ENCODE measurements at regions not wholly inside any gene's neighbourhood (a gene's known extent, or its start where the extent isn't known, plus 50 kb on each side); places are given as distances from the start of the nearest gene placed in this dataset.
"Not testable (repeated sequence)": the region's sequence is repeated elsewhere in the genome, so short reads cannot be mapped to it uniquely, and the experiment has no call there.

DNA sequence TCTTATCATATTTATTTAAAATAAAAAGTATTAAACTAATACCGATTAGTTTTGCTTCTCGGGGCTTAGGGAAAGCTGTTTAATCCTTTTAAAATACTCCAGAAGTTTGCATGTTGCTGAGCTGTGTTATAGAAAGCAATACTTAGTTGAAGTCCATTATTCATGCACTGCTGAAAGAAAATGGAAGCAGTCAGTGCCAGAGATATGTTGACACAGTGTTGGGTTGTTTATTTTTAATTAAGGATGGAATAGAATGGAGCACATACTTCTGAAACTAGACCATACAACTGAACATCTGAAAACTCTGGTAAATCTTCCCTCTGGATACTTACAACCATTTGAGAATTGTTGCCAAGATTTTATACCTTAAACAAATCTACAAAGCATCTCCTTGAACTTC is 282.7 kb upstream of the CCDC179 start:
- no peak for DNase-seq (ENCODE audit: low spot score)

DNA sequence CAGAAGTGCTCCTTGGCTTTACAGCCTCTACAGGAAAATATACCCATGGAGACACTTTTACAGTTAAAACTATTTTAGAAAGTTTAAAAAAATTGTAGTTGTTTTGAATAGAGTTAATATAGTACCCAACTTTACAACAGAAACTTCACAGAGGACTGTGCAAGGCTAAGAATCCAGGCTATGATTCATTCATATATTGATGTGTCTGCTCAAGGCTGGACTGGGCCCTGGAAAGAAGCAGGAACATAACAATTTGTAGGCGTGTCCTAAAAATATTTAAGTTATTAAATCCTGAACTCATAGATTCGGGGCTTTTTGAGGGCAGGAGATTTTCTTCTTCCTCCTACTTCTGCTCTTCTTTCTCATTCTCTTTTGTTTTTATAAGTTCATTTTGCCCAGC is 291.5 kb upstream of the CCDC179 start:
- no peak for DNase-seq (ENCODE audit: low spot score)

DNA sequence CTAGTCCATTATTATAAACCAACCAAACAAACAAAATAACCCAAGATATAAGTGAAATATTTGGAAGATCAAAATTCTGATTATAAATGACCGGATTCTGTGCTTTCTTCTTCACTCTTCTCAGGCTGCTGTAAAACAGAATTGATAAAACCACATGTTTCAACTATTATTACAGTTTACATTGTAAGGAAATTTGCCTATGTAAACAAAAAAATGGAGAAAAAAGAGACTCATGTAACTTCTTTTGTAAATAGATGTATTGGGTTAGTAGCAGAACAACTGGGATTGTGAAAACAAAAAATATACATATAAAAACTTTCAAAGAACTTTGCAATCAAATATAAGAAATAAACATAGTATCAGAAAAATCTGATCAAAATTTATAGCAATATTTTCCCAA is 295.2 kb upstream of the CCDC179 start:
- no peak for DNase-seq (ENCODE audit: low spot score)

DNA sequence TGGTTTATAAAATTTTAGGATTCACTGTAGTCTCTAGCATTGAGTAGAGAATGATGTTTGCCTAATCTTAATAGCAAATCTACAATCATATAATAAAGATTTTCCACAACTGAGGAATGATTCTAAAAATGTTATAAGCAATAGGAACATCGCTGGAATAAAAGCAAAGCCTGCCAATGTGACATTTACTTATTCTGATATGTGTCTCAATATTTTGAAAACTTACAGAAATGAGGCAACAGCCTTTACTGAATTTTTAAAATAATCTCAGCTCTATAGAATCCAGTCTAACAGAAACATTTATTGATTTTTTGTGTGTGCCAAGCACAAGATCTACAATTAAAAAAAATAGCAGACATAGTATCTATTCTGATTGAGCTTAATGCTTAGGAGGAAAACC is 303.7 kb upstream of the CCDC179 start:
- no peak for DNase-seq (ENCODE audit: low spot score)

DNA sequence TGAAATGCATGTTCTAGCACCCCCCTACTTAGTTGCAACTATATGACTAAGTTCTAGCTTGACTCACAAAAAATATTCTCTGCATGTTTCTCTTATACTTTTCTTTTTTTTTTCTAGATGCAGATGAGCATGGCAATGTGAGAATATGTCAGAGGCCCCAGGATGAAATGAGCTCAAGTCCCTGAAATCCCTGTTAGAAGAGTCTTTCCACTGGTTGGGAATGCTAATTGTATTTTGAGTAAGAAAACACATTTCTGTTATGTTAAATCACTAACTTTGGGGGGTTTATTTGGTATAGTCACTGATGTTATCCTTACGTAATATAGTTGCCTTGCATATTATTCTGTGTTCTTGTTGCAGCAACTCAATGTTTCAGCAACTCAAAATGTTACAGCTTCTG is 306.1 kb upstream of the CCDC179 start:
- no peak for DNase-seq (ENCODE audit: low spot score)

DNA sequence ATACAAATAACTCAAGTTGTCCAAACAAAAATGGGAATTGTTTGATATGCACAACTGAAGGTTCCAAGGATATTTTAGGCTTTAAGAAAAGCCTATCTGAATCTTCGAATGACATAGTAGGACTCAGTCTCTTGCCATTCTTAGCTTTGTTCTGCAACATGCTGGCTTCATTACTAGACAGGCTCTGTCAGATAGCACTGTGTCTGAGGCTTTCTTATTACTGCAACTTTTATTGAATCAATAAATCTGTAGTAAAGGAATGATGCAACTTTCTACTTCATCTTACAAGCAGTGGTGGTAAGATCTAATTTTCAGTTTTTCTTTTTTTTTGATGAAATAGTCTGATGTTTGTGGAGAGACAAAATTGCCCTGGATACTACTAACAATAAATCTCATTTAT is 319.3 kb upstream of the CCDC179 start:
- DNase-seq (ENCODE audit: low spot score): no peak

DNA sequence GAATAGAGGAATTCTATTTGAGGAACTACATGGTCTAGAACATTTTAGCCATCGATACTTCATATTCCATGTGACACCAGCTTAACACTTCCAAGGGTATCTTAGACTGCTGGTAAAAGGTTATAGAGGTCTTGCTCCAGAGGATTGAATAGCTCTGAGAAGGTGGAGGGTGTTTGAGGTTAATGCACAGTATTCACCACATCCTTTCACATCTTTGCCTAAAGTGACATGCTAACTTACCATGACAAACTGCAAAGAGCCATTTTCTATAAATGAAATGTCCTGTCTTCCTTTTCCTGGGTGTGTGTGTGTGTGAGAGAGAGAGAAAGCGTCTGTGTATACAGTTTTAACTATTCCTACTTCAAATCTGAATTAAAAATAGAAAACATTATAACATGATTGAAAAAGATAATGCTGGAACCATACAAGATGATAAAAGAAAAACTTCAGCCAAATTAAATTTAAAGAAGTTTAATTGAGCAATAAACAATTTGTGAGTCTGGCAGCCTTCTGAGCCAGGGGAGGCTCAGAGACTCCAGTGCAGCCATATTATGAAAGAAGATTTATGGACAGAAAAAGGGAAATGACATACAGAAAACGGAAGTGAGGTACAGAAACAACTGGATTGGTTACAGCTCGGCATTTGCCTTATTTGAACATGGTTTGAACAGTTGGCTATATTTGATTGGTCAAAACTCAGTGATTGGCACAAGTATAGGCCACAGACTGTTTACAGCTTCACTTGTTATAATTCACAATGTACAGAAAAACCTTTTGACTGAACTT is 320.9 kb upstream of the CCDC179 start:
- no peak for DNase-seq (ENCODE audit: low spot score)

DNA sequence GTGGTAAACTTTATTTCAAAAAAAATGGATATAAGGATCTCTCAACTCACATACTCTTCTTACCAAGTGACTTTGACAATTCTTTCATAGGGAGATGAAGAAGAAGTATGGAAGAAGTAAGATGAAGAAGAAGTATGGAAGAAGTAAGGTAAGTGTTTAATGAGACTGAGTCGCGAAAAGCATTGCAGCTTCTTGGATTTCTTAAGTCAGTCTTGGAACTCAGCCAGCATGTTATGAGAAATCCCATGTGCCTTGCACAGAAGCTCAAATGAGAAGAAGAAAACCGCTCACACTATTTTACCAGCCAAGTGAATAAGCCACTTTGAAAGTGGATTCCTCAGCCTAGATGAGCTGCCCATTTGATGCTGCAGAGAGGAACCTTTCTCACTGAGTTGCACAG is 332.0 kb upstream of the CCDC179 start:
- no peak for DNase-seq (ENCODE audit: low spot score)

DNA sequence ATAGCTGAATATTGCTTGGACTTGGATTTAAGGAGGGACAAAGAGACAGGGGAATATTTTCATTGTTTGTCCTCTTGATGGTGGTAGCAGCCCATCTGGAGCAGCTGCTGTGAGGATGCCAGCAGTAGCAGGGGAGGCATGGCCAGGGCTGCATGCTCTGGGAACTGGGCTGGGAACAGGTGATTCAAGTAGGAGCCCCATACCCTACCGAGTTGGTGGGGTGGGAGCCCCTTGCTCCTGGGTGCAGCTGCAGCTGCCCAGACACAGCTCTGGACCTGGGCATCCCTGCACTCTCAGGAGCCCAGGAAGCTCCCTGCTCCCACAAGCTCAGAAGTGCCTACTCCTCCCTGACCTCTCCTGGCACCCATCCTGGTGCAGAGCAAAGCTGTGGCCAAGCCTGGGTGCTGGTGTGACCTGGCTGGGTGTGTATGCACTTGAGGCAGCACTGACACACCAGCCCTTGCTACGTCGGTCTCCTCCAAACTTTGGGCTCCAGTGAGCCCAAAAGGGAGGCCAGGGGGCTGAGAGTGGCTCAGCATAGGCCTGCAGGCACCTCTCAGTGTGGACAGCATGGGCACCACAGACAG is 341.8 kb upstream of the CCDC179 start:
- DNase-seq (ENCODE audit: low spot score): no peak

DNA sequence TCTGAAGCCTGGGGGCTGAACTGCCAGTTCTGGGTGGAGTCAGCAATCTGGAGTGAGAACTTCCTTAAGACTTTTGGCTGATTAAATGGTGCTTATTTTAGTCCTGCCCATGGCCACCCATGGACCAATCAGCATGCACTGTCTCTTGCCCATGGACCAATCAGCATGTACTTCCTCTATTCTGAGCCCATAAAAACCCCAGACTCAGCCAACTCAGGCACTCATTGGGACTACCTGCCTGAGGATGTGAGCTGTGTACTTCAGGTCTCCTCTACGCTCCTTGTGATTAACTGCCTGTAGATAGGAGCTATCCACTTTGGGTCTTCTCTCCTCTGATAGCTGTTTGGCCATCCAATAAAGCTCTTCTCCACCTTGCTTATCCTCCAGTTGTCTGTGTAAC is 342.3 kb upstream of the CCDC179 start:
- no peak for DNase-seq (ENCODE audit: low spot score)

DNA sequence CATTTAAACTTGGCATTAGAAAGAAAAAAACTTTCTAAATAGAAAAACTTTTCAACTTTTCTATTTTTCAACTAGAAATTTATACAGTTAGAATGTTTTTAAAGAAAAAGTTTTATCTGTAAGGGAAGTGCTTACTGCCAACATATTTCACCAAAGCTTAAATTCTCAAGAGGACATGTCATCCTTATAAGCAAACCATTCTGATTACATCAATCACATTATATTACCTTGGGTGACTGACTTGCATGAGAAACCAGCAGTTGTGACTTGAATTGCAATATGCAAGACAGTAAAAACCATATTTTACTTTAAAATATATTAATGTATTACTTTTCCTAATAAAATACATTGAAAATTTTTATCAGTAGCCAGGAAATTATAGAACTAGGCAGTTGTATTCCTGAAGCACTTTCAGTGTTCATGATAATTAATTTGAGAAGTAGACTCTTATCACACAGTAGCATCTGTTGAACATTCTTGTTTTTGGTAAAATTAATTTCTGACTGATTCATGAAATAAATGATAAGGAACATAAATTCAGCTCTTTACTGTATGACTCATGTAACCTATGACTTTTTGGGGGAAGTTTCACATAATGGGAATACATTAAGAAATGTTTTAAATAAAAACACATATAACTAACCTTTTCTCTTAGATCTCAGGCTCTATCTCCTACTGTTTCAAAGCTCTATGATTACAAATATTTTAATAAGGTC is 345.0 kb upstream of the CCDC179 start:
- DNase-seq (ENCODE audit: low spot score): no peak

DNA sequence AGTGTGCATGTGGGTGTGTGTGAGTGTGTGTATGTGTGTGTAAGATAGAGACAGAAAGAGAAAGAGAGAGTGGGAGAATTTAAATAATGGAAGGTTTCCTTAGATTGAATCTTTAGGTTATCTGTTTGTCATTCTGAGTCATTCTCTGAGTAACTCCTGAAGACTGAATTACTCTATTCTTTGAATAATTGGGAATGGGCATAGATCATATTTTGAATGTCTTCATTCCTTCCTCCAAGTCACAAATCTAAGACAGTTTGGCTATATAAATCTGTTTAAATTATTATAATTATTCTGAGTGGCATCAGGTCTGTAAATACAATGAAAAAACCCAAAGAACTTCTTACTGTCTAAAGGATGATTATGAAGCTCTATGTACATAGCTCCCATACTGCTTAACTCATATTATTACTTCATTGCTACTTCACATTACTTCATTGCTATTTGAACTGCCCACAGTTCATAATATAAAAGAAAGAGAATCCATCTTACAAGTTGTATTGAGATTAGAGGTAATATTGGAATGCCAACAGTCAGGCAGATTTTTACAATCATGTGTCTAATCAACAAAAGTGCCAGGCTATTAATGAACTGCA is 346.6 kb upstream of the CCDC179 start:
- DNase-seq (ENCODE audit: low spot score): no peak

DNA sequence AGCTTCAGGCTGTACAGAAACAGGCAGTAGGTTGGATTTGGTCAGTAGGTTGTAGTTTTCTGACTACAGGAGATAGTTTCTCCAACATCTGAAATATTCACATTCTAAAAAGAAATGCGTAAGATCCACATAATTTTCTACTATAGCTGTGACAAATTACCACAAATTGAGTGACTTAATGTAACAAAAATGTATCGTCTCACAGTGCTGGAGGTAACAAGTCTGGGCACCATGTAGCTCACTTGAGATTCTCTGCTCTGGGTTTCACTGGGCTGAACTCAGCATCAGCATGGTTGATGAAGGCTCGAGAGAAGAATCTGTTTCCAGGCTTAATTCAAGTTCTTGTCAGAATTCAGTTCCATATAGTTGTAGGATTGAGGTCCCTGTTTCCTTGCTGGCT is 350.9 kb upstream of the CCDC179 start:
- DNase-seq (ENCODE audit: low spot score): no peak

DNA sequence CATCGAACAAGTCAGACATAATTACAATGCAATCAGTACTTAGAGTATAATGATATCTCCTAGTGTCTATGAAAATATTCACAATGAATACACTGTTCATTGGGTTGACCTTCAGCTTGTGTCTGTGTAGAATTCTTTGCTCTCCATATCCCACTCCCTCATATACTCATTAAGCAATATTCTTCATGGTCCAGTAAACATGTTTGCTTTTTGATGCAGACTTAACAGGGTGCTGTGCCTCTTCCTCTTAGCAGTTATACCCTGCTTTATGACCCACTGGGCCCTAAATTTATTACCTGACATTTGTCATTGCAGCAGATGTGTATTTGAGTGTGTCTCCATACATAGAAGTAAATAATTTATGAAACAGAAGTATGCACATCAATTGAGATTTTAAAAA is 352.5 kb upstream of the CCDC179 start:
- DNase-seq (ENCODE audit: low spot score): no peak

DNA sequence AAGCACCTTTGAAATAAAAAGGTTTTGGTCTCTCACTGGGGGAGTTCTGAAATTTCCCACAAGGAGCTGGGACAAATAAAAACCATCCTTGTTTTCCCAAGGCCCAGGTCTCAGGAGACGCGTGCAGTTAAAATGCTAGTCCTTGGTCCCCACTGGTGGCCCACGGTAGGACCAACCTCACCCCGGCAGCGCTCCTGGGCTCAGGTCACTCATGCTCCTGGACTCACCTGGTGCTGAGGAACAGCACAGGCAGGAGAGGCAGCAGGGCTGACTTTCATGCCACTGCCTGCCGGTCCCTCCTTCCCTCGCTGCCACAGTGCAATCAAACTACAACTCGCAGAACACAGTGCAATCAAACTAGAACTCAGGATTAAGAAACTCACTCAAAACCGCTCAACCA is 356.8 kb upstream of the CCDC179 start:
- no peak for DNase-seq (ENCODE audit: low spot score)

DNA sequence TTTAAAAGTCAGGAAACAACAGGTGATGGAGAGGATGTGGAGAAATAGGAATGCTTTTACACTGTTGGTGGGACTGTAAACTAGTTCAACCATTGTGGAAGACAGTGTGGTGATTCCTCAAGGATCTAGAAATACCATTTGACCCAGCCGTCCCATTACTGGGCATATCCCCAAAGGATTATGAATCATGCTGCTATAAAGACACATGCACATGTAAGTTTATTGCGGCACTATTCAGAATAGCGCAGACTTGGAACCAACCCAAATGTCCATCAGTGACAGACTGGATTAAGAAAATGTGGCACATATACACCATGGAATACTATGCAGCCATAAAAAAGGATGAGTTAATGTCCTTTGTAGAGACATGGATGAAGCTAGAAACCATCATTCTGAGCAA is 359.8 kb upstream of the CCDC179 start:
- not testable (repeated sequence) for DNase-seq (ENCODE audit: low spot score)

DNA sequence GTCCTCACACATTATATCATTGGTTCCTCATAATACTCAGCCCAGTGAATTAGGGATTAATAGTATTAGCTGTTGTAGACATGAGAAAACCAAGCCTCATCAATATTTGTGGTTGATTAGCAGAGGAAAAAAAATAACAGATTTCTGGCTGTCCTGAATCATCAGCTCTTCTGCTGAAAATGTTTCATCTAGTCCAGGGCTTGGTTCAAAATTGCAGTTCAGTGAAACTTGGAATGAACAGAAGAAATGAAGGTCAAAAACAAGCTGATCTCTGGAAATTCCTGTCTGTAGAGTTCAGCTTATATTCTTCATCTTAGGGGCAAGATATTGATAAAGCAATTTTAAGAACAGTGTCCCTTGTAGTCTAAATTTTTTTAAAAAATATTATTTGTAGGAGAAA is 361.1 kb upstream of the CCDC179 start:
- no peak for DNase-seq (ENCODE audit: low spot score)

DNA sequence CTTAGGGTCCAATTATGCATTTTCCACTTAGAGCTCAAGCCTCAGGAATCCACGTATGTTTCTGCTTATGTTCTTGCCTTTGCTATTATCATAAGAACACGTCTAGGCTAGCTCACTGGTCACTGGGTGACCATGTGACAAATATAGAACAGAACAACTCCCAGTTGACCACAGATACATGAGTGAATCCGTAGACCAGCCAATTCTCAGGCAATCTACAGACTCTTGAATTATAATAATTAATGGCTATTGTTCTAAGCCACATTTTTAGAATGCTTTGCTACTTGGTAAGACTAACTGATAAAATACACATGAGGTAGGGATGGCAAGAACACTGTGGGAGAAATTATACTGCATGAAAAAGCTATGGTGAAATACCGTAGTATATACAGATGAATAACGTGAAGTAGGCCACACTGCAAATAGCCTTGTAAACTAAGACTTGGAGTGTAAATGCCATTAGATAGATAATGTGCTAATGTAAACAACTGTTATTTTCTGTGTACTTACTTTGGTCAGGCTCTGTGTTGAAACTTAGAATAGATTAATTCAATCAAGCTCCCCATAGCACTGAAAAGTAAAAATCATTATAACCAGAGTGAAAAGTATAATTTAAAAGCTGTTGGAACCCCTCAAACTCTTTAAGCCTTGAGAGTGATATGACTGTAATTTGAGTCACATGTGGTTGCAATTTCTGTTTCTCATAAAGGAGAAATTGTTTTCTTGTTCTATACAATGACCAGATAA is 366.2 kb upstream of the CCDC179 start:
- DNase-seq (ENCODE audit: low spot score): no peak

DNA sequence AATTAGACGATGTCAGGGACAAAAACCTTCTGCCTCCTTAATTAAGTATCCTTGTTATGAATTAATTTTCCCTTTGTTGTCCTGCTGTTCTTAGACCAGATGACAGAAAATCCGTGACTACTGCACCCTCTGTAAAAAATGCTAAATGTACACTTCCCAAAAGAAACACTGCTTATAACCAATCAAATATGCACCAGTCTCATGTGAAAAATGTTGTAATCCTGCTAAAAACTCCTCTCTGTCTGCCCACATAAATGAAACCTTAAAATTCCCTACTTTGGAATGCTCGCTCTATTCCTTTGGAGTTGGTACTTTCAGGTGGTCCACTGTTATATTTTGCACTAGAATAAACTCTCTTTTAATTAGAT is 366.8 kb upstream of the CCDC179 start:
- DNase-seq (ENCODE audit: low spot score): no peak

DNA sequence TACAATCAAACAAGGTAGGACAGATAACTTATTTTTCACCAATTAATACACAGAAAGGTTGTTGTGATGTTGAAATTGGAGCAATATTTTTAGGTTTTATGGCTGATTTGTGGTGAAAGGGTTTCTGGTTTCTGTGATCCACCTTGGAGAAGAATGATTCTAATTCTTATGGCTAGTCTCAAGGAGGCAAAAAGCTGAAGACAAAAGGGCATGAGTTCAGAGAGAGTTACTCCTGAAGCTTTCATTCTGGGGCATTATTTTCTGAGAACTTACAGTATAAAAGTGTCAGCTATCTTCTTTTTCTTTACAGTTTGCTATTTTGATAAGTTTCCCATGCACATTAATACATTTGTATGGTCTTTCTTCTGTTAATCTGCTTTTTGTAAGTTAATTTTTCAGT is 372.4 kb upstream of the CCDC179 start:
- DNase-seq (ENCODE audit: low spot score): no peak

DNA sequence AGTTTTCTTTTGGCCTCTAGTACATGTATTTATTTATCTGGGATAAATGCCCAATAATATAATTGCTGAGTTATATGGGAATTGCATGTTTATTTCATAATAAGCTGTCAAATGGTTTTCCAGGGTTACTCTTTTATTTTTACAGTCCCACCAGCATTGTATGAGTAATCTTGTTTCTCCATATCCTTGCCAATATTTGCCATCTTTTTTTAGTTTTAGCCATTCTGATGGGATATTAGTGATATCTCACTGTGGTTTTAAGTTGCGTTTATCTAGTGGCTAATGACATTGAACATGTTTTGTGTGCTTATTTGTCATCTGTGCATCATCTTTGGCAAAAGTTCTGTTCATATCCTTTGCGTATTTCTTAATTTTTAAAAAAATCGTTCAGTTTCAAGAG is 372.8 kb upstream of the CCDC179 start:
- DNase-seq (ENCODE audit: low spot score): no peak
